ENCODE measurements at regions not wholly inside any gene's neighbourhood (a gene's known extent, or its start where the extent isn't known, plus 50 kb on each side); places are given as distances from the start of the nearest gene placed in this dataset.
"Not testable (repeated sequence)": the region's sequence is repeated elsewhere in the genome, so short reads cannot be mapped to it uniquely, and the experiment has no call there.

- no peak overlapping the region for H3K4me3 ChIP-seq (ENCODE audit: control insufficient read depth, low read depth, low read length)
- DNase-seq (ENCODE audit: low read depth), result no peak
- TF ChIP-seq, protein P1, sequence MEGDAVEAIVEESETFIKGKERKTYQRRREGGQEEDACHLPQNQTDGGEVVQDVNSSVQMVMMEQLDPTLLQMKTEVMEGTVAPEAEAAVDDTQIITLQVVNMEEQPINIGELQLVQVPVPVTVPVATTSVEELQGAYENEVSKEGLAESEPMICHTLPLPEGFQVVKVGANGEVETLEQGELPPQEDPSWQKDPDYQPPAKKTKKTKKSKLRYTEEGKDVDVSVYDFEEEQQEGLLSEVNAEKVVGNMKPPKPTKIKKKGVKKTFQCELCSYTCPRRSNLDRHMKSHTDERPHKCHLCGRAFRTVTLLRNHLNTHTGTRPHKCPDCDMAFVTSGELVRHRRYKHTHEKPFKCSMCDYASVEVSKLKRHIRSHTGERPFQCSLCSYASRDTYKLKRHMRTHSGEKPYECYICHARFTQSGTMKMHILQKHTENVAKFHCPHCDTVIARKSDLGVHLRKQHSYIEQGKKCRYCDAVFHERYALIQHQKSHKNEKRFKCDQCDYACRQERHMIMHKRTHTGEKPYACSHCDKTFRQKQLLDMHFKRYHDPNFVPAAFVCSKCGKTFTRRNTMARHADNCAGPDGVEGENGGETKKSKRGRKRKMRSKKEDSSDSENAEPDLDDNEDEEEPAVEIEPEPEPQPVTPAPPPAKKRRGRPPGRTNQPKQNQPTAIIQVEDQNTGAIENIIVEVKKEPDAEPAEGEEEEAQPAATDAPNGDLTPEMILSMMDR (conservative IDR thresholded peaks at IDR 0.05; ENCODE audit: control insufficient read depth, insufficient read depth, low read depth, low read length), result no peak
Measured at GRCh38 chr2:34799556-34799955, 1200.5 kb upstream of the FAM98A start.

GRCh38 chr2:34795586-34795985 is 1196.5 kb upstream of the FAM98A start:
- DNase-seq (ENCODE audit: low read depth); H3K4me3 ChIP-seq (ENCODE audit: control insufficient read depth, low read depth, low read length): not testable (repeated sequence)

GRCh38 chr2:34789169-34789568 is 1190.1 kb upstream of the FAM98A start:
- no peak for DNase-seq (ENCODE audit: low read depth)
- TF ChIP-seq, protein P1 (conservative IDR thresholded peaks at IDR 0.05; ENCODE audit: control insufficient read depth, insufficient read depth, low read depth, low read length), result no peak

DNA sequence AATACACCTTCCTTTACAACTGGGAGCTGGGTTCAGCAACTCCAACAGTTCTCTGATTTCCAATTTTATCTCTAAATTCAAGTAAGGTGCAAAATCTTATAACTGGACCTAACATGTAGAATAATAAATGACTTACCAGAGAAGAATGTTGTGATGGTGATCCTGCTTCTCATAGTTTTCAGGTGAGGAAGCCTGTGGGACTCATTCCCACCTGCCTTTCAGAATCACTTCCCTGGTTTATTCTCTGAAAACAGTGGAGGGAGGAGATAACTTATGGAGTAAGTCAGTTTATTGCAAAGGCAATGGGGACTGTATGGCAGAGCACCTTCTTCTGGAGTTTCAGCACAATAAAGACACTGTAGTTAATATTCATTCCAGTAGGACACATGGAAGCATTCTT is 1188.2 kb upstream of the FAM98A start:
- DNase-seq (ENCODE audit: low read depth), result no peak
- TF ChIP-seq, protein P1 (conservative IDR thresholded peaks at IDR 0.05; ENCODE audit: control insufficient read depth, insufficient read depth, low read depth, low read length), result no peak
- H3K4me3 ChIP-seq (ENCODE audit: control insufficient read depth, low read depth, low read length), result no peak overlapping the region

More at GRCh38 chr2:34789169-34789568, 1190.1 kb upstream of the FAM98A start:
- H3K4me3 ChIP-seq (ENCODE audit: control insufficient read depth, low read depth, low read length), result no peak overlapping the region

GRCh38 chr2:34785206-34785785 is 1186.2 kb upstream of the FAM98A start:
- TF ChIP-seq, protein P1 (conservative IDR thresholded peaks at IDR 0.05; ENCODE audit: control insufficient read depth, insufficient read depth, low read depth, low read length), result no peak
- H3K4me3 ChIP-seq (ENCODE audit: control insufficient read depth, low read depth, low read length), result no peak overlapping the region
- no peak for DNase-seq (ENCODE audit: low read depth)

DNA sequence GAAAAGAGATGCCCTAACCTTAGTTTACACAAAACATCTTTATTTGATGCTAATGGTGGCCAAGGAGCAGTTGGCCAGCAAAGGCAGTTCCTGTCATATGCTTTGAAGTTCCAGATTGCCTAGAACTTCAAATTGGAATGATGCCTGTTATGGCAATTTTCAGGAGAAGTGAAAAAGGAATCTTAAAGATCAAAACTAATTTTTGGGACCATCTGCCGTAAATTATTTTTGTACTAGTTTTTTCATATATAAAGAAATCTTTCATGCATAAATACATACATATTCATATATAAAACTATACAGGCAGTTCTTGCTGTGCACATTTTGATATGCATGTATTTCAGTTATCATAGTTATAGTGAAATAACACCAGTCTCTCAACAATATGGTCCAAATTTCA is 1185.6 kb upstream of the FAM98A start:
- TF ChIP-seq, protein P1 (conservative IDR thresholded peaks at IDR 0.05; ENCODE audit: control insufficient read depth, insufficient read depth, low read depth, low read length), result no peak
- H3K4me3 ChIP-seq (ENCODE audit: control insufficient read depth, low read depth, low read length), result no peak overlapping the region
- DNase-seq (ENCODE audit: low read depth), result no peak

GRCh38 chr2:34750742-34751141 is 1151.6 kb upstream of the FAM98A start:
- not testable (repeated sequence) for DNase-seq (ENCODE audit: low read depth); H3K4me3 ChIP-seq (ENCODE audit: control insufficient read depth, low read depth, low read length)

DNA sequence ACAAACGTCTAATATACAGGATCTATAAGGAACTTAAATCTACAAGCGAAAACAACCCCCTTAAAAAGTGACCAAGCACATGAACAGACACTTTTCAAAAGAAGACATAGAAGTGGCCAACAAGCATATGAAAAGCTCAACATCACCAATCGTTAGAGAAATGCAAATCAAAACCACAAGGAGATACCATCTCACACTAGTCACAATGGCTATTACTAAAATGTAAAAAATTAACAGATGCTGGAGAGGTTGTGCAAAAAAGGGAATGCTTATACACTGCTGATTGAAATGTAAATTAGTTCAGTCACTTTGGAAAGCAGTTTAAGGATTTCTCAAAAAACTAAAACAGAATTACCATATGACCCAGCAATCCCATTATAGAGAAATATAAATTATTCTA is 1148.5 kb upstream of the FAM98A start:
- no peak overlapping the region for H3K4me3 ChIP-seq (ENCODE audit: control insufficient read depth, low read depth, low read length)
- TF ChIP-seq, protein P1 (conservative IDR thresholded peaks at IDR 0.05; ENCODE audit: control insufficient read depth, insufficient read depth, low read depth, low read length), result no peak
- no peak for DNase-seq (ENCODE audit: low read depth)
